ENCODE measurements at regions not wholly inside any gene's neighbourhood (a gene's known extent, or its start where the extent isn't known, plus 50 kb on each side); places are given as distances from the start of the nearest gene placed in this dataset.
"Not testable (repeated sequence)": the region's sequence is repeated elsewhere in the genome, so short reads cannot be mapped to it uniquely, and the experiment has no call there.

DNA sequence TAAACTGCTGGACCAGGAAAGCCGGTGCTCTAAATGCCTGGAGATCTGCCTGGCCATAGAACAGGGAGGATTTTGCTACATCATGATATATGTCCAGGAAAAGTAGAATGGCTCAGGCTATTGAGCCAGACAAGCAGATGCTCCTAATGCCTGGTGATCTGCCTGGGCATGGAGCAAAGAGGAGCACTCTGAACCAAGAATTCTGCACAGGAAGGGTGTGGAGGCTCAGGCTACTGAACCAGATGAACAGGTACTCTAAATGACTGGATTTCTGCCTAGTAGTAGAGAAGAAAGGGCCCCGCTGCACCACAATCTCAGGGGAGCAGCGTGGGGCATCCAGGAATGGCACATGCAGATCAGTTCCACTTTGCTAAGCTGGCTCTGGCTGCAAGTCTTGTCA is 607.9 kb downstream of the ANKRD50 start:
- Mint-ChIP-seq H3K4me1 (ENCODE audit: low read depth) (no peaks in the 10 kb centered on the region), H3K36me3 (ENCODE audit: low read depth) (no peaks in the 10 kb centered on the region), H3K27ac (no peak overlapping the region), H3K27me3 (ENCODE audit: low read depth) (no peaks in the 10 kb centered on the region), H3K9me3 (no peaks in the 10 kb centered on the region), H3K4me3 (ENCODE audit: low read depth) (no peak overlapping the region)
- no peak for DNase-seq (ENCODE audit: low spot score)
- intact Hi-C loops (cut with micrococcal nuclease), result no loop called here

DNA sequence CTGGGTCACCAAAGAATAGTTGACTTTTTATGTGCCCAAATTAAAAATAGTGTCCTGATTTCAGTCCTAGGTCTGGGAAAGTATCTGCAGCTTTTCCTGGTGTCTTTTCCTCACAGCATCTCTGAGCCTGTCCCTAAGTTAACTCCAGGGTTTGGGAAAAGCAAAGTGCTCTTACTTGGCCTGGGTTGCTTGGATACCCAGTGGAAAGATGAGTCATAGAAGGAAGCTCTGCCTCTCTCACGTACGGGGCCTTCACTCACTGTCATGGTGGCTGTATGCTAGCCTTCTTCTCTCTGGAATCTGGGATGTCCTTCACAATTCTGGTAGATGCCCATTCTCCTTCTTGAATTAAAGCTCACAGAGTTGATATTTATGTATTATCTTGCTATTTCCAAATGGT is 607.3 kb downstream of the ANKRD50 start:
- Mint-ChIP-seq H3K27me3 (ENCODE audit: low read depth) (no peaks in the 10 kb centered on the region), H3K27ac (no peak overlapping the region), H3K4me1 (ENCODE audit: low read depth) (no peaks in the 10 kb centered on the region), H3K36me3 (ENCODE audit: low read depth) (no peaks in the 10 kb centered on the region), H3K4me3 (ENCODE audit: low read depth) (no peak overlapping the region), H3K9me3 (no peaks in the 10 kb centered on the region)
- no peak for DNase-seq (ENCODE audit: low spot score)
- intact Hi-C loops (cut with micrococcal nuclease), result no loop called here

DNA sequence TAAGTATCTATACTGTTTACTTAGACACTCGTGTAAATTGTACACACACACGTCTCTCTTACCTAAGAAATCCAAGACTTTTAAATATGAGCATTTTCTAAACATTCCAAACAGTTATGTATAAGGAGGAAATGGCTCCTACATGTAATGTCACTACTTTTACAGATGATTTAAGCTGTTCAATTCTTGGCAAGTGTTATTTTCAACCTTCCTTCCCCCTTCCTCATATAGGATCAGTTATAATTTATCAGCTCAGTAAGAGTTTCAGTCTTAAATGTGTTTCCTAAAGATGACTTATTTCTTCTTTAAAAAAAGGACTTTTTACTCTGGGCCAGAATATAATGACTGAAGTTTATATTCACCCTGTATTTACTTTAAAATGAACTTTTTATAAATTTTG is 601.1 kb downstream of the ANKRD50 start:
- Mint-ChIP-seq H3K27me3 (ENCODE audit: low read depth) (no peaks in the 10 kb centered on the region), H3K27ac (no peak overlapping the region), H3K36me3 (ENCODE audit: low read depth) (no peaks in the 10 kb centered on the region), H3K9me3 (no peaks in the 10 kb centered on the region), H3K4me1 (ENCODE audit: low read depth) (no peaks in the 10 kb centered on the region), H3K4me3 (ENCODE audit: low read depth) (no peak overlapping the region)
- intact Hi-C loops (cut with micrococcal nuclease), result no loop called here
- DNase-seq (ENCODE audit: low spot score), result no peak

DNA sequence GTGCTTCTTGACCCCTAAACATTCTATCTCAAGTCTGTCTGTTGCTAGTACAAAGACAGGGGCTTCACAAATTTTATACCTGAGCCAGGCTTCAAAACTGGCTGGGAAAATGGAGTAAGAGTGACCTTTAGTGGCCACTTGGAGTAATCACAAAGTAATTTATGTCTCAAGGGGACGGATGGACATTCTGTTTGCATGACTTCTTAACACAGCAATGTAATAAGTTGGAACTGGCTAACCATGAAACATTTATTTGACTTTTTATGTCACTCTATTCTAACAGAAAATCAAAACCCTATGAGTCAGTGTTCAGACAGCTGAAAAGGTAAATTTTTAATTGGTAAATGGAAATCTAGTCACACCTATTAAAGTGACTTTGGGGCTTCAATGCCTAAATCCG is 600.6 kb downstream of the ANKRD50 start:
- H3K27ac Mint-ChIP-seq, result no peak overlapping the region
- H3K36me3 Mint-ChIP-seq (ENCODE audit: low read depth), result no peaks in the 10 kb centered on the region
- no peak overlapping the region for H3K4me3 Mint-ChIP-seq (ENCODE audit: low read depth)
- intact Hi-C loops (cut with micrococcal nuclease), result loop anchor here (2.0 kb wide), 1 partner anchor 339 kb away; no protein-coding TSS in a partner anchor
- DNase-seq (ENCODE audit: low spot score), result no peak
- H3K27me3 Mint-ChIP-seq (ENCODE audit: low read depth), result no peaks in the 10 kb centered on the region
- H3K9me3 Mint-ChIP-seq, result no peaks in the 10 kb centered on the region
- no peaks in the 10 kb centered on the region for H3K4me1 Mint-ChIP-seq (ENCODE audit: low read depth)

DNA sequence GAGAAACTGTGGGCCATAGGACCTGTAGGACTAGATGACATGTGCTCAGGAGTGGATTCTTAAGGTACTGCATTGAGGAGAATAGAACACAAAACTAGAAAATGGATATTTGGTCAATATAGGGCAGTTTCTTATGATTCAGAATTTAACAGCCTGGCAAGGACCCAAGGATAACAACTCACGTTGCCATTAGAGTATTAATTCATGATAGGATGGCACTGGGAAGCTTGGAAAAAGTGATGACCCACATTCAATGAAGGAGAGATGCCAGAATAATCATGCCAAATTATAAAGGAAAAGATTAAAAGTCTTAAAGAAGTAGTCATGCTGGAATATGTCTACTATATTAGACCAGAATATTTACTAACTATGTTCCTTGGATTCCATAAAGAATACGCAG is 594.5 kb downstream of the ANKRD50 start:
- Mint-ChIP-seq H3K4me3 (ENCODE audit: low read depth) (no peak overlapping the region), H3K27ac (no peak overlapping the region), H3K4me1 (ENCODE audit: low read depth) (no peaks in the 10 kb centered on the region), H3K27me3 (ENCODE audit: low read depth) (no peaks in the 10 kb centered on the region), H3K9me3 (no peaks in the 10 kb centered on the region), H3K36me3 (ENCODE audit: low read depth) (no peaks in the 10 kb centered on the region)
- no peak for DNase-seq (ENCODE audit: low spot score)
- intact Hi-C loops (cut with micrococcal nuclease), result no loop called here

DNA sequence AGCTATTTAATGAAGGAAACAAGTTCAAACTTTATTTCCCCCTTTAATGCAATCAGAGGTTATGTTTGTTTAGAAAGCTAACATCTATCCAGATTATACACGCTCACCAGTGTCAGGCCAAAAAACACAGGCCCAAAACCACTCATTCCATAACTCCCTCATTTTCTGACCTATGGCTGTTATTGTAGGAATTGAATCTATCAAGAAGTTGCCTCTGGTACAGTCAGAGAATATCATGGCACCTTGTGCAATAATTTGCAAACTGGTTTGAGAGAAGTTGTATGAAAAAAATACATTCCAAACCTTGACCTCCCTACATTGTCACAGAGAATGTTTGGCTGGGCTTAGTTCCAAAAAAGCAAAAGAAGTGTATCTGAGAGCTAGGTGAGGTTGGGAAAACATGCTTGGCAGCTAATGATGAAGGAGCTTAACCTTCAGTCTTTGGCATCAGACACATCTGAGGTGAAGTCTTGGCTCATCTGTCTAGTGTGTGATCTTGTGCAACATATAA is 591.0 kb downstream of the ANKRD50 start:
- intact Hi-C loops (cut with micrococcal nuclease), result no loop called here
- Mint-ChIP-seq H3K4me1 (ENCODE audit: low read depth) (no peaks in the 10 kb centered on the region), H3K27me3 (ENCODE audit: low read depth) (no peaks in the 10 kb centered on the region)

DNA sequence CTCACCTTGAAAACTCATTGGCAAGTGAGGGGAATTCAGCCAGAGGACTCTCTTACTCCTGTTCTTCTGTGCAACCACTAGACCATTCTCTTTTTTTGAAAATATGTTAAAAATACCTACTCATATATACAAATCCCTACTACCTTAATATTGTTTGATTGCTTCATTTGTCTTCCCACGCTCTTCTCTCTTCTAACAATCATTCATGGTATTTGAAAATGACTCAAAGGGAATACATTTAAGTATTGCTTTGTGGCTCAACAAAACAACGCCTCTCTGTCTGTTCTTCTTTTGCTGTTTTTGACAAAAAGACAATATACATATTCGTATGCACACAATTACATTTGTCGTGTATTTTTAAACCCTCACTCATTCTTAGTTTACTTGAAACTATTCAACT is 589.4 kb downstream of the ANKRD50 start:
- H3K4me1 Mint-ChIP-seq (ENCODE audit: low read depth), result no peaks in the 10 kb centered on the region
- no peak overlapping the region for H3K4me3 Mint-ChIP-seq (ENCODE audit: low read depth)
- intact Hi-C loops (cut with micrococcal nuclease), result no loop called here
- DNase-seq (ENCODE audit: low spot score), result no peak
- no peaks in the 10 kb centered on the region for H3K9me3 Mint-ChIP-seq
- H3K27me3 Mint-ChIP-seq (ENCODE audit: low read depth), result no peaks in the 10 kb centered on the region
- no peaks in the 10 kb centered on the region for H3K36me3 Mint-ChIP-seq (ENCODE audit: low read depth)
- no peak overlapping the region for H3K27ac Mint-ChIP-seq

More for the DNA sequence above, 591.0 kb downstream of the ANKRD50 start:
- Mint-ChIP-seq H3K36me3 (ENCODE audit: low read depth) (no peaks in the 10 kb centered on the region), H3K27ac (no peak overlapping the region), H3K9me3 (no peaks in the 10 kb centered on the region), H3K4me3 (ENCODE audit: low read depth) (no peak overlapping the region)
- DNase-seq (ENCODE audit: low spot score), result no peak

DNA sequence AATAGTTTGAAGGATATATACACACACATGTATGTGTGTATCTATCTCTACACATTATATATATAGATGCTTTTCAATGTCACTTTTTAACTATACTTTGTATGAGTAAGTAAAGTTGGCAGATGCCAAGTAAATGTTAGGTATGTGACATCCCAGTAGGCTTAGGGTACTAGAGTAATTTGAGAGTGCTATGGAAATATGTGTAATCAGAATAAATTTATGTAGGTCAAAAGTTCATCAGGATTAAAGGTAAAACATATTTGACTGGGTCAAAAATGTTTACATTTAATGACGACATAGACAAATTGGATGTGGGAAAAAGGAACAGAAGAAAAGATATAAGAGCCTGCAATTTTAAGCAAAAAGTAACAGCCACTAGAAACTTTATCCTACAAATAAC is 588.8 kb downstream of the ANKRD50 start:
- H3K9me3 Mint-ChIP-seq, result no peaks in the 10 kb centered on the region
- H3K4me1 Mint-ChIP-seq (ENCODE audit: low read depth), result no peaks in the 10 kb centered on the region
- intact Hi-C loops (cut with micrococcal nuclease), result no loop called here
- H3K27ac Mint-ChIP-seq, result no peak overlapping the region
- no peaks in the 10 kb centered on the region for H3K36me3 Mint-ChIP-seq (ENCODE audit: low read depth)
- H3K4me3 Mint-ChIP-seq (ENCODE audit: low read depth), result no peak overlapping the region
- no peaks in the 10 kb centered on the region for H3K27me3 Mint-ChIP-seq (ENCODE audit: low read depth)
- no peak for DNase-seq (ENCODE audit: low spot score)

DNA sequence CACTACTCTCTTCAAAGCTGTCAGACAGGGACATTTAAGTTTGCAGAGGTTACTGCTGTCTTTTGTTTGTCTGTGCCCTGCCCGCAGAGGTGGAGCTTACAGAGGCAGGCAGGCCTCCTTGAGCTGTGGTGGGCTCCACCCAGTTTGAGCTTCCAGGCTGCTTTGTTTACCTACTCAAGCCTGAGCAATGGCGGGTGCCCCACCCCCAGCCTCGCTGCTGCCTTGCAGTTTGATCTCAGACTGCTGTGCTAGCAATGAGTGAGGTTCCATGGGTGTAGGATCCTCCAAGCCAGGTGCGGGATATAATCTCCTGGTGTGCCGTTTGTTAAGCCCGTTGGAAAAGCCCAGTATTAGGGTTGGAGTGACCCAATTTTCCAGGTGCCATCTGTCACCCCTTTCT is 581.2 kb downstream of the ANKRD50 start:
- intact Hi-C loops (cut with micrococcal nuclease); H3K4me1 Mint-ChIP-seq (ENCODE audit: low read depth); H3K27me3 Mint-ChIP-seq (ENCODE audit: low read depth); H3K27ac Mint-ChIP-seq; DNase-seq (ENCODE audit: low spot score); H3K4me3 Mint-ChIP-seq (ENCODE audit: low read depth); H3K36me3 Mint-ChIP-seq (ENCODE audit: low read depth); H3K9me3 Mint-ChIP-seq: not testable (repeated sequence)

DNA sequence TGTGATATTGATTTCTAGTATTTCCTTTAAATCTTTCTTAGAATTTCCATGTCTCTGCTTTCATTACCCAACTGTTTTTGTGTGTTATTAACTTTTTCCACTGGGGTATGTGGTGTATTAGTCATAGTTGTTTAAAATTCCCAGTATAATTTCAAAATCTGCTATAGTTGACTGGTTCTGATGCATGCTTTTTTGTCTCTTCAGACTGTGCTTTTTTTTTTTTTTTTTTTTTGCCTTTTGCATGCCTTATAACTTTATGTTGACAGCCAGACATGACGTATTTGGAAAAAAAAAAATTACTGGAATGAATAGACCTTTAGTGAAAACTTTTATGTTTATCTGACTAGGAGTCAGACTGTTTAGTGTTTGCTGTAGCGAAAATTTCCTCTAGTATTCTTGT is 580.4 kb downstream of the ANKRD50 start:
- DNase-seq (ENCODE audit: low spot score), result no peak

DNA sequence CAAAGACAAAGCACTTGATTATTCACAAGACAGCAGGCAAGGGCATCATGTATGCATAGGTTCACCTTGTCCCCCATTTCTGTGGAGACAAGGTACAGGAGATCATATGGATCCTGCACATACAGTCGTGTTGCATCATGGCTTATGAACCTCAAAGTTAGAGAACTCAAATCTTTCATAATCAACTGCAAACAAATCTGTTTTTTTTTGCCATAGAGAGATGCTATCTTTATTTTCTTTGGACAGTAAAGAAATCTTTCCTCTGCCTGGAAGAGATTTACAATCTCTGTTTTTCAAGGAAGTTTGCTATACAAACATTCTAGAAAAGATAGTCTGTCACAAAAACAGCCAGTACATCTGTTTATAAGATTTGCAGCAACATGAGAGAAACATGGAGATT is 578.8 kb downstream of the ANKRD50 start:
- DNase-seq (ENCODE audit: low spot score), result no peak
- Mint-ChIP-seq H3K4me3 (ENCODE audit: low read depth) (no peak overlapping the region), H3K27ac (no peak overlapping the region), H3K36me3 (ENCODE audit: low read depth) (no peaks in the 10 kb centered on the region), H3K4me1 (ENCODE audit: low read depth) (no peaks in the 10 kb centered on the region), H3K9me3 (peaks cover 9% of the 10 kb centered on the region), H3K27me3 (ENCODE audit: low read depth) (no peaks in the 10 kb centered on the region)
- intact Hi-C loops (cut with micrococcal nuclease), result no loop called here

More for the DNA sequence above, 580.4 kb downstream of the ANKRD50 start:
- H3K4me1 Mint-ChIP-seq (ENCODE audit: low read depth), result no peaks in the 10 kb centered on the region
- intact Hi-C loops (cut with micrococcal nuclease), result no loop called here
- peaks cover 9% of the 10 kb centered on the region for H3K9me3 Mint-ChIP-seq
- H3K27me3 Mint-ChIP-seq (ENCODE audit: low read depth), result no peaks in the 10 kb centered on the region
- H3K36me3 Mint-ChIP-seq (ENCODE audit: low read depth), result no peaks in the 10 kb centered on the region
- H3K27ac Mint-ChIP-seq, result no peak overlapping the region
- H3K4me3 Mint-ChIP-seq (ENCODE audit: low read depth), result no peak overlapping the region

DNA sequence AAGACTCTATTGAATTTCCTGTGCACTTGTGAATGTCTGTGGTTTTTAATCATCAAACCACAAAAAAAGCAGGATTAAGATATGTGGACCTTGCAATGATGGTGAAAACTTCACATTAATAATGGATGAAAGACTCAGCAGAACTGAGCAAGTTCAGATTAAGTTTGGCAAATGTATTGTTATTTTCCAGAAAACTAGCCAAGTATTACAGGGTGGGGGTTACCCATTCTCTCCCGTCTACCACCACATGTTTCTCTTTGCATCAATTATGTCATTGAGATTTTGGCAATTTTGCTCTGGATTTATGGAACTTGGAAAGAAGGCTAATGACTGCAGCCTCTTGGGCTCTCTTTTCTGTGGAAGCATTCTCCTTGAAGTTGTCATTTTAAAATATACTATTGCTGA is 577.1 kb downstream of the ANKRD50 start:
- Mint-ChIP-seq H3K4me1 (ENCODE audit: low read depth) (no peaks in the 10 kb centered on the region), H3K27ac (no peak overlapping the region), H3K36me3 (ENCODE audit: low read depth) (no peaks in the 10 kb centered on the region), H3K9me3 (peaks cover 7% of the 10 kb centered on the region), H3K27me3 (ENCODE audit: low read depth) (no peaks in the 10 kb centered on the region), H3K4me3 (ENCODE audit: low read depth) (no peak overlapping the region)
- intact Hi-C loops (cut with micrococcal nuclease), result no loop called here
- DNase-seq (ENCODE audit: low spot score), result no peak

DNA sequence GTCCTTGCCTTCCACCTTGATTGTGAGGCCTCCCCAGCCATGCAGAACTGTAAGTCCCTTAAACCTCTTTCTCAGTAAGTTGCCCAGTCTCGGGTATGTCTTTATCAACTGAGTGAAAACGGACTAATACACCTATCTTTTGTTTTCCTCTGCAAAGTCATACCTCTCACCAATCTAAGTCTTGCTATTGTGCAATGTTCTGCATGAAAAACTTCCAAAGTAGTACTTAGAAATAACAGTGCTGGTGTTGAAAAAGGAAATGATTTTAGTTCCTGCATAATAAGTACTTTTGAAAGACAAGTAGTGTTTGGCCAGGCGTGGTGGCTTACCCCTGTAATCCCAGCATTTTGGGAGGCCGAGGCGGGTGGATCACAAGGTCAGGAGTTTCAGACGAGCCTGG is 573.5 kb downstream of the ANKRD50 start:
- no peak for DNase-seq (ENCODE audit: low spot score)
- intact Hi-C loops (cut with micrococcal nuclease), result no loop called here
- H3K4me1 Mint-ChIP-seq (ENCODE audit: low read depth), result no peaks in the 10 kb centered on the region
- no peaks in the 10 kb centered on the region for H3K9me3 Mint-ChIP-seq
- no peak overlapping the region for H3K4me3 Mint-ChIP-seq (ENCODE audit: low read depth)
- no peaks in the 10 kb centered on the region for H3K36me3 Mint-ChIP-seq (ENCODE audit: low read depth)
- no peaks in the 10 kb centered on the region for H3K27me3 Mint-ChIP-seq (ENCODE audit: low read depth)
- H3K27ac Mint-ChIP-seq, result no peak overlapping the region

DNA sequence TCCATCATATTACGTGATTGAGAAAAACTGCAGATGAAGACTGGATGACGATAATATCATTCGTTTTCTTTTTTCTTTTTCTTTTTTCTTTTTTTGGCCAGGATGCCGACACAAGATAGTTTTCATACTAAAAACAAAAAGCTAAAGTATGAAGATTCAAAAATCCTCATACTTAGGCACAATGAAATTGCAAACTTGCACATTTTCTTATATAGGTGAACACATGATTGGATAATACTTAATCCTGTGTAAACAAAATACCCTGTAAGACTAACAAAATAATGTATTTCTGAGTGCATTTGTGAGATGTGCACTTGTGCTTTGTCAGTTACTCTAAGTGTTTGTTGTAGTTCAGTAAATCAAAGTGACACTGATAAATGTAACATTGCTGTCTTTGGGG is 568.9 kb downstream of the ANKRD50 start:
- Mint-ChIP-seq H3K9me3 (no peaks in the 10 kb centered on the region), H3K27me3 (ENCODE audit: low read depth) (no peaks in the 10 kb centered on the region), H3K27ac (no peak overlapping the region), H3K36me3 (ENCODE audit: low read depth) (no peaks in the 10 kb centered on the region), H3K4me3 (ENCODE audit: low read depth) (no peak overlapping the region), H3K4me1 (ENCODE audit: low read depth) (no peaks in the 10 kb centered on the region)
- intact Hi-C loops (cut with micrococcal nuclease), result no loop called here
- no peak for DNase-seq (ENCODE audit: low spot score)

Measured in activated T-helper 2 cell treated with anti-CD3 and anti-CD28 coated beads, Interferon-gamma antibody, Interleukin-2, Interleukin-4, amounts not matched to agents 10 μg/mL and 5 μg/mL and 100 μg/mL, durations not matched to agents 14 hours and 24 hours and 36 hours (primary cell).